HG03039 (cell line): ENCODE measurements at regions not wholly inside any gene's neighbourhood (a gene's known extent, or its start where the extent isn't known, plus 50 kb on each side); places are given as distances from the start of the nearest gene placed in this dataset.

Experiments used
- ATAC-seq: cut with Tn5 transposase; IDR thresholded peaks from one replicate; pipeline ENCODE4 v1.9.1; 2021; ENCODE audit warnings: mild to moderate bottlenecking, moderate library complexity; ENCODE audit not compliant: unreplicated experiment

DNA sequence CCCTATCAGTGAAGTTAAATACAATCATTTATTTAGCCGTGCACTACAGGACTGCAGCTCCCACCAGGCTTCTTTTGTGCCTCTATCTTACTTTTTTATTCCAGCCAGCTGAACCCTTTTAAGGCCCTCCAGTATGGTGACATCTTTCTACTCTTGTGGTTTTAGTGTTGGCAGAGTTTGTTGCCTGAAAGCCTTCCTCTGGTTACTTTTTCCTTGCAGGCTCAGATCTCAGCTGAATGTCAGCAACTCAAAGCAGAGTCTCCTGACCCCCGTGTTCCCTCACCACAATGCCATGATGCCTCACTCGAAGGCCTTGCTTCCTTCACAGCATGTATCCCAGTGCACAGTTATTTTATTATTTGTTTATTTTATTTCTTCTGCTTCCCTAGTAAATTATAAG is 818.9 kb upstream of the LCORL start:
- no peak for ATAC-seq

DNA sequence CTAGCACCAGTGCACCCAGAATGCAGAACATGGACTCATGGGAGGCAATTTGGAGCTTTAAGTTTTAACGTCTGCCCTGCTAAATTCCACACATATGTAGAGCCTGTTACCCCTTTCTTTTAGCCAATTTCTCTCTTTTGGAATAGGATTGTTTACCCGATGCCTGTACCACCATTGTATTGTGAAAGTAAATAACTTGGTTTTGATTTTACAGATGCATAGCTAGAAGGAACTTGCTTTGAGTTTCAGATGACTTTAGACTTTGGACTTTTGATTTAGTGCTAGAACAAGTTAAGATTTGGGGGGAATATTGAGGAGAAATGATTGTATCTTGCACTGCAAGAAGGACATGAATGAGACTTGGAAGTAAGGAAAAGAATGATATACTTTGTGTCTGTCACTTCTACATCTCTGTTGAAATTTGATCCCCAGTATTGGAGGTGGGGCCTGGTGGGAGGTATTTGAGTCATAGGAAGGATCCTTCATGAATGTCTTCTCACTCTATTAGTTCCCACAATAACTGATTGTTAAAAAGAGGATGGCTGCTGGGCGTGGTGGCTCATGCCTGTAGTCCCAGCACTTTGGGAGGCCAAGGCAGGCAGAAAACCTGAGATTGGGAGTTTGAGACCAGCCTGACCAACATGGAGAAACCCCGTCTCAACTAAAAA is 794.8 kb upstream of the LCORL start:
- no peak for ATAC-seq

GRCh38 chr4:18815779-18816173 is 794.2 kb upstream of the LCORL start:
- no peak for ATAC-seq

DNA sequence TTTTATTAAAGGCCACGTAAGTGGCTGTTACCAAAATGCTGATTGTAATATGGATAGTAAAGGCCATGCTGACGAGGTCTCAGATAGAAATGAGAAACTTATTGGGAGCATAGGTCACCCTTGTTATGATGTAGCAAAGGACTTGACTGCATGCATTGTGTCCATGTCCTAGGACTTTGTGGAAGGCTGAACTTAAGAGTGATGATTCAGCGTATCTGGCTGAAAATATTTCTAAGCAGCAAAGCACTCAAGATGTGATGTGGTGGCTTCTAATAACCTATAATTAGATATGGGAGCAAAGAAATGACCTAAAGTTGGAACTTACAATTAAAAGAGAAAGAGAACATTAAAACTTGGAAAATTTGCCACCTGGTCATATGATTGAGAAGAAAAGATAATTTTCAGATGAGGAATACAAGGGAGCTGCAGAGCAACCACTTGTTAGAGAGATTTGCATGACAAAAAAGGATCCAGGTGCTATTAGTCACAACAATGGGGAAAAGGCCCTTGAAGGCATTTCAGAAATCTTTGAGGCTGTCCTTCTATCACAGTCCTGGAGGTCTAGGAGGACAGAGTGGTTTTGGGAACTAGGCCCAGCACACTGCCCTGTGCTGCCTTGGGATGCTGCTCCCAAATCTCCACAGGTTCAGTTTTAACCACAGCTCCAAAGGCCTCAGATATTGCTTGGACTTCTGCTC is 793.7 kb upstream of the LCORL start:
- ATAC-seq, result no peak

DNA sequence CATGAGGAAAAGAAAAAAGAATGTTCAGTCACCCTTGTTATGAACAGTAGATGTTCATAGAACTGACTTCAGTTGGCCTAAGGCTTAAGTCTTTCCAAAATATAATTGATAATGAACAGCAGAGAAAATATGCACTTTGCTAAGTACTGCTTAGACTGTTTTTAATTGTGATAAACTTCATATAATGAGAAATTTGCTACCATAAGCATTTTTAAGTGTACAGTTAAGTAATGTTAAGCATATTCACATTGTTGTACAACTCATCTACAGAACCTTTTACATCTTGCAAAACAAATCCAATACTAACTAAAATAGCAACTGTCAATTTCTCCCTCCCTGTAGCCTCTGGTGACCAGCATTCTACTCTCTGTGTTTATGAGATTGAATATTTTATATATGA is 792.2 kb upstream of the LCORL start:
- ATAC-seq, result no peak

DNA sequence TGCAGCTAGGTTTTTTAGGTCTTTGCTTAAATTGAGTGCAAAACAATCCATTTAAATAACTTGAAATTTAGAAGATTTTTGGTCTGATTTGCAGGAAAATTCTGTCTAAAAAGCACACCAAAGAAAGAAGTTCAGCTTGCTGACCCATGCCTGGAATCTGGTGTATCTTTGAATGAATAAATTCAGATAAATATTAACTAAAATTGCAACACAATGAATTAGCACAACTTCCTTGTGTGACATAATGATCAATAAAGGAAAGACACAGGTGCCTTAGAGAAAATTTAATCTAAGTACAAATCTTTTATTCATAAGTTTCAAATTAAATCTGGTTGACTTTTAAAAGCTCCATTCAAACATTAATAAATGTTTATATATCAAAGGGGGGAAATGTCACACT is 791.5 kb upstream of the LCORL start:
- no peak for ATAC-seq

GRCh38 chr4:18803781-18804180 is 782.2 kb upstream of the LCORL start:
- ATAC-seq, result no peak

DNA sequence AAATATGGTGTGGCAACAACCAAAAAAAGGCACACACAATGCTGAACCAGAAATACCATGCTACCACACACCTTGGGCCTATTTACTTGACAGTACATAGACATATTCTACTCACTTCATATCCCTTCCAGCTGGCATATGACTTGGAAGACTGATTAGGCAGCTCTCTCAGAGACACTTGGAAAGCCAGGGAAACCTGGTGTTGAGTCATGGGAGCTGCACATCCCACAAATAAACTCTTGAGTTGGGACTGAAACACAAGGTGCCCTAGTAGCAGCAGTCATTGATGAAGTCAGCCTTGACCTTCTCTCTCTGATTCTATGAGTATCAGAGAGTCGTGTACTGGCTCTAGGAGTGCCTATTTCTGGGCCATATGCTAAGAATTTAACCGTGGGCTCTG is 776.6 kb upstream of the LCORL start:
- no peak for ATAC-seq

DNA sequence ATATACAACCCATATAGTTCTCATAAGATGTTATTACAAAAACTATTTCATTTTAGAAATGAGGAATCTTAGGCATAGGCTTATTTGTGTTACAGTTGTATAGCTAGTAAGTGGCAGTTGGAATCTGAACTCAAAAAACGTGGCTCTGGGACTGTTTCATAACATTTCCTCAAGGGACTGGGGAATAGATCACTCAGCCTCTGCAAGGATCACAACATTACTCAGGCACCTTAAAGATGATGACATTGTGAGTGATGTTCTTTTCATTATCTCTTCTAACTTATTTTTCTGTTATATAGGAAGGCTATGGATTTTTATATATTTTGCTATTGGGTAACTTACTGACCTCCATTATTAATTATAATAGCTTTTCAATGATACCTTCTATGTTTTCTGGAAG is 774.2 kb upstream of the LCORL start:
- no peak for ATAC-seq

DNA sequence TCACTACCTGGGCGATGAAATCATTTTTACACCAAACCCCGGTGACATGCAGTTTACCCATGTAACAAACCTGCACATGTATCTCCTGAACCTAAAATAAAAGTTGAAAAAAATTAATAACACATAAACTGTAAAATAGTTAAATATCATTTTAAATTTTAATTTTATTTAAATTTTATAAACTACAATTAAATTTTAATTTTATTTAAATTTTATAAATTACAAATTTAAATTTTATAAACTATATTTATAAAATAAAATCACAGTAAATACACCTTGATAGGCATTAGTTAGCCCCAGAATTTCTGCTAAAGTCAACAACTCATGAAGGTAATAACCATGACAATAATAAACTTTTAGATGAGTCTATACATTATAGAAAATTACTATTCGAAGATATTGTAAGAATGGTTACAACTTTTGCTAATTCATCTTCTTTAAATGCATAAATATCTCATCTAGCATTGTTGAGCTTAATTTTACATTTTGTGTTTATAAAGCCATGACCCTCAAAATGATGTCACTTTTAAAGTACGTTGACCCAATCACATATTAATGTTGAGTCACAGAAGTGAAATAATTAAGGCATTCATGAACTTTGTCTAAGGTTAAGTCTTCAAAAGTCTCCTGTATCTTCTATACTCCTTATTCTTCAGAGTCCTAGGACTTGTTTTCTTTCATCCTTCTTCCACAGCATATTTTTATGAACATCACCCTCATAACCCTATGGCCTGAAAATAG is 755.8 kb upstream of the LCORL start:
- no peak for ATAC-seq

GRCh38 chr4:18767921-18768320 is 746.4 kb upstream of the LCORL start:
- no peak for ATAC-seq

GRCh38 chr4:18756671-18757070 is 735.1 kb upstream of the LCORL start:
- ATAC-seq, result no peak

DNA sequence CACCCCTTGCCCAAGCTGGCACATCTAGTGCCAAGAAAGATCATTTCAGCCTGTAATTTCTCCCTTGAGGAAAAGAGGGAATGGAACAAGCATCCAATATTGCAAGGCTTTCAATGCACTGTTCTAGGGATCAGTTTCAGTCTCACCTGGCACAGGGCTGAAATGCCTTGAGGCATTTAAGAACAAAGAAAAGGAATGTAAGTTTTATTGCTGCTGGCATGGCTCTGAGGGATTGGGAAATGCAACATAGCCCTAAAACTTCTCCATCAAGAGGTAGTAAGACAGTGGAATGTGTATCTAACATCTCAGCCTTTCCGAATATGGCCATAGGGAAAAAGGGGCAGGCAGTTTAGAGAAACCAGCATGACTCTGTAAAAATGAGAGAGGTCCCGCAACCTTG is 732.6 kb upstream of the LCORL start:
- no peak for ATAC-seq

DNA sequence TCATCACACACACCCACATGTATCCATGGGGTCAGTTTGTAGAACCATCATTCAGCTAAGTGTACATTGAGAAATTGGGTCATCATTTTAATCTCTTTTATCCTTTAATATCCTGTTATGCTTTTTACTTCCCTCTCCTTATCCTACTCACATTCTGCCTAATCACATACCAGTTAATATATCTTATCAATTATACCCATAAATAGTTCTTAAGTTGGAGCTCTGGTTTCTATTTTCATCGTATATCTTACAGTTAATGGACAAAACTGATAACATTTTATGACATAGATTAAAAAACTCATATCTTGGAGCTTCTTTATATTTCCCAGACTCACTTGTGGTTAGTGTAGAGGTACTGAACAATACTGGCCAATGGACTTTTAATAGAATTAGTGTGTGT is 729.5 kb upstream of the LCORL start:
- ATAC-seq, result no peak

GRCh38 chr4:18749391-18749790 is 727.8 kb upstream of the LCORL start:
- ATAC-seq, result no peak

DNA sequence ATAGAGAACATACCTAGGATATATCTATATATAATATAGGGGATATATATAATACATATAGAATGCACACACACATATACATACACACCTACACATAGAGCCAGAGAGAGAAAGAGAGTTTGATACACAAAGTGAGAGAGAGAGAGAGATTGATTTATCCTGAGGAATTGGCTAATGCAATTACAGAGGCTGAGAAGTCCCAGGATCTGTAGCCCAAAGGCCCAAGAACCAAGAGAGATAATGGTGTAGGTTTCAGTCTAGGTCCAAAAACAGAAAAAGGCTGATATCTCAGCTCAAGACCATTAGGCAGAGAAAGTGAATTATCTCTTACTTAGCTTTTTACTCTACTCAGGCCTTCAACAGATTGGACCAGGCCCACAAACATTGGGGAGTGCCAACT is 715.0 kb upstream of the LCORL start:
- no peak for ATAC-seq

DNA sequence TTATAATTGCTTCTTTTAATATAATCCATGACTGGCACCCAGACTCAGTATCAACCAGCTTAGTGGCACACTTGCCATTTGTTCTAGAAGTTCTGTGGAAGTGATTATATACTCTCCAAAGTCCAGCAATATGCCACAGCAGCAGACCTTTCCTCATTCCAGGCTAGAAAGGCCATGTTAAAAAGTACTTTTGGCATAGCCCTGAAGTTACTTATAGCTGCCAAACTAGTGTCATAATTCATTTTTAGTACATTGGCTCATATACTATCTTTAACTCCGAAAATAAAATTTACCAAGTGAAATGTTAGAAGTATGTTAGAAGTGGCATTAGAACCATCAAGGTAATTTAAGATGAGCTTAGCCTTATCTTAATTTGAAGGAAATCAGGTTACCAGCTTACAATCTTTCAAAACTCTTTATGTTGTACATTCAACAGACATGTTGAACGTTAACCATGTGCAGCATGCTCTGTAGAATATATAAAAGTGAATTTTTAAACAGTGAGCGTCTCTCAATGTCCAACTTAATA is 714.2 kb upstream of the LCORL start:
- no peak for ATAC-seq

- no peak for ATAC-seq
These were observed 712.9 kb upstream of the LCORL start for GRCh38 chr4:18734405-18734804.

DNA sequence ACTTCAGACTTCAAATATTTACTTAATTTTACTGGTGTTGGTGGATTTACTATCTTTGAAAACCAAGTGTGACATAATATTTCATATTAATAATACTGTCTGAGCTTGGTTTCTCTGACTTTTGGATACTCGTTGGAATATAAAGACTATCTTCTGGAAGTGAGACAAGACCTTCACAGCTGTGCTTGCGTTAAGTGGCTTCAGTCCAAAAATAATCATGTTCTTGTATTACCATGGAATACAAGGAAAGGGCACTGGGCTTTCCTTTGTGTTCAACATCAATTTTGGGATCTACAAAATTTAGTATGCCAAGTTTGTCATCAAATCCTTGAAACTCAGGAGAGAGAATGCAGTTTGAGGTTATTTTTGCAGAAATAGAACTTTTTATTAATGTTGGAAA is 712.4 kb upstream of the LCORL start:
- no peak for ATAC-seq

- ATAC-seq, result no peak
These were observed 701.2 kb upstream of the LCORL start for GRCh38 chr4:18722748-18723191.

GRCh38 chr4:18698119-18698883 is 676.7 kb upstream of the LCORL start:
- no peak for ATAC-seq
